WTC11 (cell line): ENCODE measurements at regions not wholly inside any gene's neighbourhood (a gene's known extent, or its start where the extent isn't known, plus 50 kb on each side); places are given as distances from the start of the nearest gene placed in this dataset.

ENCODE experiments used
- FOXJ3 ChIP-seq: sonication (generic); formaldehyde crosslinking; IDR thresholded peaks from 2 replicates; pipeline ENCODE4 v1.9.0; 2021; ENCODE audit warnings: missing genetic modification reagents, mild to moderate bottlenecking, borderline replicate concordance
- KAT7 ChIP-seq: sonication (generic); formaldehyde crosslinking; IDR thresholded peaks from 2 replicates; pipeline ENCODE4 v1.8.1; 2023; ENCODE audit warnings: missing genetic modification reagents, mild to moderate bottlenecking, borderline replicate concordance
- NR1H2 ChIP-seq: sonication (generic); formaldehyde crosslinking; IDR thresholded peaks from 2 replicates; pipeline ENCODE4 v1.9.0; 2021; ENCODE audit warnings: mild to moderate bottlenecking, moderate library complexity, missing genetic modification reagents
- RORB ChIP-seq: fragments of 250-450 bp; sonication (Bioruptor Pico); IDR thresholded peaks from 2 replicates; pipeline ENCODE4 v1.9.0; 2021; ENCODE audit warnings: mild to moderate bottlenecking
- ZNF317 ChIP-seq: sonication (generic); formaldehyde crosslinking; IDR thresholded peaks from 2 replicates; pipeline ENCODE4 v1.8.1; 2023; ENCODE audit warnings: low read depth, mild to moderate bottlenecking, moderate library complexity, missing genetic modification reagents, borderline replicate concordance
- TF ChIP-seq, protein P1 (sequence below): fragments of 200-600 bp; IDR thresholded peaks from 2 replicates; pipeline ENCODE4 v1.8.0; 2022; ENCODE audit warnings: antibody characterized with exemption
- TF ChIP-seq, protein P2 (sequence below): sonication (generic); formaldehyde crosslinking; IDR thresholded peaks from 2 replicates; pipeline ENCODE4 v1.8.0; 2022; ENCODE audit warnings: mild to moderate bottlenecking, missing genetic modification reagents
- TF ChIP-seq, protein P3 (sequence below): sonication (generic); formaldehyde crosslinking; IDR thresholded peaks from 2 replicates; pipeline ENCODE4 v1.8.1; 2023; ENCODE audit warnings: mild to moderate bottlenecking, missing genetic modification reagents, moderate library complexity
- TF ChIP-seq, protein P4 (sequence below): sonication (generic); formaldehyde crosslinking; IDR thresholded peaks from 2 replicates; pipeline ENCODE4 v1.8.0; 2022; ENCODE audit warnings: mild to moderate bottlenecking, missing genetic modification reagents
- TF ChIP-seq, protein P5 (sequence below): sonication (generic); formaldehyde crosslinking; IDR thresholded peaks from 2 replicates; pipeline ENCODE4 v1.8.0; 2023; ENCODE audit warnings: mild to moderate bottlenecking, missing genetic modification reagents

DNA sequence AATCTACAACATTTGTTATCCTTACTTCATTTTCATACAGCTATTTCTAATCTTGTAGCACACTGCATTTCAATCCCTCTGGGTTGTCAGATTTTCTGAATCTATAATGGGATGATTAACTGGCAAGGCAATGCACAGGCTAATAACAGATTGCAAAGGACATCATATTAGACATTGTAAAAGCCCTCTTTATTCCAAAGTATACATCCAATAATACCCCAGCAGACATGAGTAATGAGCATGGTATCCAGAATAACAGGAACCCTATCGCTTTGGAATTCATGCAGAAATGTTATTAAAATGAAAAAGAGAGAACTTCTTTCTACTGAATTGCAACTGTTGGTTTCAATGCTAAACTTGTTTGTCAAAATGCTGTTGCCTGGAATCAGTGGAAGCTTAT is 122.9 kb downstream of the C4orf33 start:
- TF ChIP-seq, protein P1, sequence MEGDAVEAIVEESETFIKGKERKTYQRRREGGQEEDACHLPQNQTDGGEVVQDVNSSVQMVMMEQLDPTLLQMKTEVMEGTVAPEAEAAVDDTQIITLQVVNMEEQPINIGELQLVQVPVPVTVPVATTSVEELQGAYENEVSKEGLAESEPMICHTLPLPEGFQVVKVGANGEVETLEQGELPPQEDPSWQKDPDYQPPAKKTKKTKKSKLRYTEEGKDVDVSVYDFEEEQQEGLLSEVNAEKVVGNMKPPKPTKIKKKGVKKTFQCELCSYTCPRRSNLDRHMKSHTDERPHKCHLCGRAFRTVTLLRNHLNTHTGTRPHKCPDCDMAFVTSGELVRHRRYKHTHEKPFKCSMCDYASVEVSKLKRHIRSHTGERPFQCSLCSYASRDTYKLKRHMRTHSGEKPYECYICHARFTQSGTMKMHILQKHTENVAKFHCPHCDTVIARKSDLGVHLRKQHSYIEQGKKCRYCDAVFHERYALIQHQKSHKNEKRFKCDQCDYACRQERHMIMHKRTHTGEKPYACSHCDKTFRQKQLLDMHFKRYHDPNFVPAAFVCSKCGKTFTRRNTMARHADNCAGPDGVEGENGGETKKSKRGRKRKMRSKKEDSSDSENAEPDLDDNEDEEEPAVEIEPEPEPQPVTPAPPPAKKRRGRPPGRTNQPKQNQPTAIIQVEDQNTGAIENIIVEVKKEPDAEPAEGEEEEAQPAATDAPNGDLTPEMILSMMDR, result no peak
- TF ChIP-seq, protein P2, sequence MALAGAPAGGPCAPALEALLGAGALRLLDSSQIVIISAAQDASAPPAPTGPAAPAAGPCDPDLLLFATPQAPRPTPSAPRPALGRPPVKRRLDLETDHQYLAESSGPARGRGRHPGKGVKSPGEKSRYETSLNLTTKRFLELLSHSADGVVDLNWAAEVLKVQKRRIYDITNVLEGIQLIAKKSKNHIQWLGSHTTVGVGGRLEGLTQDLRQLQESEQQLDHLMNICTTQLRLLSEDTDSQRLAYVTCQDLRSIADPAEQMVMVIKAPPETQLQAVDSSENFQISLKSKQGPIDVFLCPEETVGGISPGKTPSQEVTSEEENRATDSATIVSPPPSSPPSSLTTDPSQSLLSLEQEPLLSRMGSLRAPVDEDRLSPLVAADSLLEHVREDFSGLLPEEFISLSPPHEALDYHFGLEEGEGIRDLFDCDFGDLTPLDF (CRISPR knock-in tag), result no peak
- no peak for TF ChIP-seq KAT7
- TF ChIP-seq FOXJ3, result no peak
- TF ChIP-seq RORB, result no peak
- TF ChIP-seq, protein P3, sequence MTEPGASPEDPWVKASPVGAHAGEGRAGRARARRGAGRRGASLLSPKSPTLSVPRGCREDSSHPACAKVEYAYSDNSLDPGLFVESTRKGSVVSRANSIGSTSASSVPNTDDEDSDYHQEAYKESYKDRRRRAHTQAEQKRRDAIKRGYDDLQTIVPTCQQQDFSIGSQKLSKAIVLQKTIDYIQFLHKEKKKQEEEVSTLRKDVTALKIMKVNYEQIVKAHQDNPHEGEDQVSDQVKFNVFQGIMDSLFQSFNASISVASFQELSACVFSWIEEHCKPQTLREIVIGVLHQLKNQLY (CRISPR knock-in tag), result no peak
- TF ChIP-seq, protein P4, sequence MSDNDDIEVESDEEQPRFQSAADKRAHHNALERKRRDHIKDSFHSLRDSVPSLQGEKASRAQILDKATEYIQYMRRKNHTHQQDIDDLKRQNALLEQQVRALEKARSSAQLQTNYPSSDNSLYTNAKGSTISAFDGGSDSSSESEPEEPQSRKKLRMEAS (CRISPR knock-in tag), result no peak
- no peak for TF ChIP-seq NR1H2
- no peak for TF ChIP-seq ZNF317 (CRISPR knock-in tag)
- TF ChIP-seq, protein P5, sequence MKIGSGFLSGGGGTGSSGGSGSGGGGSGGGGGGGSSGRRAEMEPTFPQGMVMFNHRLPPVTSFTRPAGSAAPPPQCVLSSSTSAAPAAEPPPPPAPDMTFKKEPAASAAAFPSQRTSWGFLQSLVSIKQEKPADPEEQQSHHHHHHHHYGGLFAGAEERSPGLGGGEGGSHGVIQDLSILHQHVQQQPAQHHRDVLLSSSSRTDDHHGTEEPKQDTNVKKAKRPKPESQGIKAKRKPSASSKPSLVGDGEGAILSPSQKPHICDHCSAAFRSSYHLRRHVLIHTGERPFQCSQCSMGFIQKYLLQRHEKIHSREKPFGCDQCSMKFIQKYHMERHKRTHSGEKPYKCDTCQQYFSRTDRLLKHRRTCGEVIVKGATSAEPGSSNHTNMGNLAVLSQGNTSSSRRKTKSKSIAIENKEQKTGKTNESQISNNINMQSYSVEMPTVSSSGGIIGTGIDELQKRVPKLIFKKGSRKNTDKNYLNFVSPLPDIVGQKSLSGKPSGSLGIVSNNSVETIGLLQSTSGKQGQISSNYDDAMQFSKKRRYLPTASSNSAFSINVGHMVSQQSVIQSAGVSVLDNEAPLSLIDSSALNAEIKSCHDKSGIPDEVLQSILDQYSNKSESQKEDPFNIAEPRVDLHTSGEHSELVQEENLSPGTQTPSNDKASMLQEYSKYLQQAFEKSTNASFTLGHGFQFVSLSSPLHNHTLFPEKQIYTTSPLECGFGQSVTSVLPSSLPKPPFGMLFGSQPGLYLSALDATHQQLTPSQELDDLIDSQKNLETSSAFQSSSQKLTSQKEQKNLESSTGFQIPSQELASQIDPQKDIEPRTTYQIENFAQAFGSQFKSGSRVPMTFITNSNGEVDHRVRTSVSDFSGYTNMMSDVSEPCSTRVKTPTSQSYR (CRISPR knock-in tag), result no peak
